DOHH2 (cell line): ENCODE measurements at regions not wholly inside any gene's neighbourhood (a gene's known extent, or its start where the extent isn't known, plus 50 kb on each side); places are given as distances from the start of the nearest gene placed in this dataset.

Experiments
- CTCF ChIP-seq: fragments of 200-600 bp; sonication (generic); IDR thresholded peaks from one replicate; pipeline ENCODE4 v1.5.1; 2014; ENCODE audit warnings: antibody characterized with exemption, mild to moderate bottlenecking, low read depth, low read length; ENCODE audit not compliant: poor library complexity, severe bottlenecking
- EZH2phosphoT487 ChIP-seq: fragments of 200-600 bp; sonication (generic); IDR thresholded peaks from 2 replicates; pipeline ENCODE4 v1.6.1; 2017; ENCODE audit warnings: borderline replicate concordance, mild to moderate bottlenecking, antibody characterized with exemption, low read length, moderate library complexity, mixed read lengths

- TF ChIP-seq EZH2phosphoT487 (no peak), CTCF (no peak)
These were observed 196.4 kb upstream of the MPHOSPH6 start for GRCh38 chr16:82366462-82366861.
